HuH-7 (cell line): ENCODE measurements at regions not wholly inside any gene's neighbourhood (a gene's known extent, or its start where the extent isn't known, plus 50 kb on each side); places are given as distances from the start of the nearest gene placed in this dataset.
"Not testable (repeated sequence)": the region's sequence is repeated elsewhere in the genome, so short reads cannot be mapped to it uniquely, and the experiment has no call there.

Source experiments
- DNase-seq: peaks from one replicate; pipeline ENCODE4 v3.0.0; 2011; ENCODE audit warnings: low spot score

DNA sequence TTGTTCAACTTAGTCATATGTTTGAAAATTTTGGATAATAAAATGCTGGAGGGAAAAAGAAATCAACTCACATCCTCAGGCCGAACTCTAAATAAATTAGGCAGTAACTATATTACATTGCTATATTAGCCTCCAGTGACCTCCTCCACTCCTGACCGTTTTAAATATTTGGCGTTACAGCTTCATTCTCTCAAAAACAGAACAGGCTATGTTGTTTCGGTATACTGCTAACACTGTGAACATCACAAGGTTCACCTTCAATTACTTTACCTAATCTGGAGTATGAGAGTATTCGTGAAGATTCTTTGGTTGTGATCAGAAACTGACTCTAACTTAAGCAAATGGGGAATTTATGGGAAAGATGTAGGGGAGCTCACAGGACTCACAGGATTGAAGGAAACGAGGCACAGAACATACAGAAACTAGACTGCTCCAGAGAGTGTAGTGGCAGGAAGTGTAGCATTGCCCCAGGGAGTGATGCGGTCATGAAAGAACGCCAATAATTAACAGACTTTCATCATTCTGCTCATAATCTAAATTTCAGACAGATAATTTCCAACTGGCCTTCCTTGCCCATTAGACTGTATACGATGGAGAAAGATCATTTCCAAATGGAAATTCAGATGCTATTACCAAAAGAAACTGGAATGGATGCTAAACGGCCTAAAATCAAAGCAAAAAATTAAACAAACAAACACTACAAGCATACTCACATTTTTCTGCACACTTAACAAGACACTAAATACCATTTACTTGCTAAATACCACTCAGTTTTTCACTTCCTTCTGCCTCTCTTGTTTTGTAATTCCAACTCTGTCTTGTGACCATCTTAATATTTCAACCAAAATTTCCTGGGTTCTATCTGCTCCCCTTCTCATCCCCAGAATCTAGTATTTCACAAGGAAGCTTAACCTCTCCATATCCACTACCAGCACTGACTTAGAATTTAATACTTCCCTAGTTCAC, 110.1 kb upstream of the LPAR1 start:
- no peak for DNase-seq

DNA sequence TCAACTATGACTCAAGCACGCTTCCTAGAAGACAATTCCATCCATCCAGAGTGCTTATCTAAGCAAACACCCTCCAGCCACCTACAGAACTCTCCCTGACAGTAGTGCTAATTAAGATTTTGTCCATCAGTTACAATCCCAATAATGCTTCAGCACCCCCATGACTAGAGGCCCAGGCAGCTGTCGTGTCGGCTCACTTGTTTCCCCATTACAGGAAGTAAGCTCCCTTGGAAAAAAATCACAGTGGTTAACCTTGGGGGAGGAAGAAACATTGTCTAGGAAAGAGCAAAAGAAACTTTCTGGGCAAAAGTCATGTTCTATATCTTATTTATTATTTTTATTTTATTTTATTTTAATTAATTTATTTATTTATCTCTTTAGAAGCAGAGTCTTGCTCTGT, 108.8 kb upstream of the LPAR1 start:
- no peak for DNase-seq

DNA sequence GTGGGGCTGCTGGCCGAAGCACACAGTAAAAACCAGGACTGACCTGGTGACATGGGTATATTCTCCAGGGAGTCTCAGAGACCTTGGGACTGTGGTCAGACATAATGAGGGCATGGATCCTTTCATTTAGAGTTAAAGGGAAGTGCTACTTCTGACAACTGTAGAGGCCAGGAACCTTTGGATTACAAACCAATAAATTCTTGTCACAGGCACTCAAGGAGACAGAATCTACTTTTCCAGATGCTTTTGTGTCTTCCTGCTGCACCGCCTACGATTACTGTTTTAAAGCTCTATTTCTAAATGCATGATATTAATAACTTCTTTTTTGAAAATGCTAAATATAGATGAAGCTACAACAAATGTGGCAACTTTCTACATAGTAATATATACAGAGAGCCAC, 106.5 kb upstream of the LPAR1 start:
- no peak for DNase-seq

DNA sequence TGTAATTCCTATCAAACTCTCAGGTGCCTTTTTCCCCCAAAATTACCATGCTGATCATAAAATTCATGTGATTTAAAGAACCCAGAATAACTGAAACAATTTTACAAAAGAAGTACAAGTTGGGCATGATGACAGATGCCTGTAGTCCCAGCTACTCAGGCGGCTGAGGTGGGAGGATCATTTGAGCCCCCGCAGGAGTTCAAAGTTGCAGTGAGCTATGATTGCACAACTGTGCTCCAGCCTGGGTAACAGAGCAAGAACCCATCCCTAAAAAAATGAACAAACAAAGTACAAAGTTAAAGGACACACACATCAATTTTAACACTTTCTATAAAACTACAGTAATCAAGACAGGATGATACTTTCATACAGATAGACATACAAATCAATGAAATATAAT, 97.9 kb upstream of the LPAR1 start:
- DNase-seq: no peak

DNA sequence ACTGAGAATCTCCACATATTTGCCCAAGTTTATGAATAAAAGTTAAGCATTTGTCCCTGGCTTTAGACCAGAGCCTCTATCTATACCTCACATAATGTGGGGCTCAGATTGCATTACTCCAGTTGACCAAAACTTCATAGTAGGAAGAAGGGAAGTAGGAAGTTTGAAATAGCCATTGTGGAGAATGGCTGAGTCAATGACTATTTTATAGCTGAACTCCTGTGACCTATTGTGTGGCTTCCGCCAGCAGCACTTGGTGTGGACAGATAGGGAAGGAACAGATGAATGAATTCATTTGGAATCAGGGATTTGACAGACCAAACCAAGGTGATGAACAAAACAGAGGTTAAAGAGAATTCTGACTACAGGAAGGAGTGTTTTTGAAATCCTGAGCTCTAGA, 92.9 kb upstream of the LPAR1 start:
- DNase-seq: no peak

DNA sequence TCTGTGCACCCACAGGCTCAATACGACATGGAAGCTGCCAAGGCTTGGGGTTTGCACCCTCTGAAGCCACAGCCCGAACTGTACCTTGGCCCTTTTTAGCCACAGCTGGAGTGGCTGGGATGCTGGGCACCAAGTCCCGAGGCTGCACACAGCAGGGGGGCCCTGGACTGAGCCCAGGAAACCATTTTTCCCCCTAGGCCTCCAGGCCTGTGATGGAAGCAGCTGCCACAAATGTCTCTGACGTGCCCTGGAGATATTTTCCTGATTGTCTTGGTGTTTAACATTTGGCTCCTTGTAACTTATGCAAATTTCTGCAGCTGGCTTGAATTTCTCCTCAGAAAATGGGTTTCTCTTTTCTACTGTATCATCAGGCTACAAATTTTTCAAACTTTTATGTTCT, 82.3 kb upstream of the LPAR1 start:
- DNase-seq: no peak

DNA sequence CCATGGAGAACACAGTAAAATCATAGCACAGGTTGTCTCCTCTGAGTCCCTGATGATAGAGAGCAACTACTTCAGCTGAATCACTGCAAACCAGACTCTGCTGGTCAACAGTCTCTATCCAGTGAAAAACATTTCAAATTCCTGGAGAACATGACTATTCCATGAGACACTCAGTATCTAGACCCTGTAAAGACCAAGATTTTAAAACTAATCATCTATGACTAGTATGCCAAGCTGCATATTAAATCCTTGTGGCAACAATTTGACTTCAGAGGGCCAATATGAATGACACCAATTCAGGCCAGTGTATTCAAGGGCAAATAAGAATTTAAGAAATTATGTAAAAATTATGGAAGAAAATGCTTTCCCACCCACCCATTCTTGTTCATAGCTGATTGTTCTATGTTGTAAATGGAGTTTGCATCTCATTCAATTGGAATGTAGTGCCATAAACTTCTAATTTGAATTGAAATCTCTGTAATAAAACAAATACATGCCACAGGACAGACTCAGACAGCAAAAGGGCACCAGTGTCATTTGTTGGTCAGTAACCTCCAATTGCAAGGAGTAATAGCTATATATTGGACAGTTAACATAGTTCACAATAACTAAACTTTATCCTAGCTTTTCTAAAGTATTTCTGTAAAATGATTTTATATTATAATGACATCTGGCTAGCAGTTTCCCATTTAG, 80.1 kb upstream of the LPAR1 start:
- DNase-seq: no peak

DNA sequence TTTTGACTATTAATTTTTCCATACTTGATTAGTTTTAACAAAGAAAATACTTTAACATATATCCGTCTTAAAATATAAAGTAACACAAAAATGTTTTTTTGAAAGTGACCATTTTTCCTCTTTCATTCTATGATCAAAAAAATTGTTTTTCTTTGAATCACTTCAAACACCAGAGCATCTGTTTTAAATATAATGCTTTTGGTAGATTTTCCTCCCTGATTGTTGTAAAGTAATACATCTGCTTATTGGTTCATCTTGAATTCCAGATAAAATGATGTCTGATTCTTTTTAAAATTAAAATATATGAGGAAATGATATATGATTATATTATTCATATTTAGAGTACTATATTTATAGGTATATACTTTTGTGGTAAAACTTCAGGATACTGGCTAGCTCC, 76.2 kb upstream of the LPAR1 start:
- no peak for DNase-seq

DNA sequence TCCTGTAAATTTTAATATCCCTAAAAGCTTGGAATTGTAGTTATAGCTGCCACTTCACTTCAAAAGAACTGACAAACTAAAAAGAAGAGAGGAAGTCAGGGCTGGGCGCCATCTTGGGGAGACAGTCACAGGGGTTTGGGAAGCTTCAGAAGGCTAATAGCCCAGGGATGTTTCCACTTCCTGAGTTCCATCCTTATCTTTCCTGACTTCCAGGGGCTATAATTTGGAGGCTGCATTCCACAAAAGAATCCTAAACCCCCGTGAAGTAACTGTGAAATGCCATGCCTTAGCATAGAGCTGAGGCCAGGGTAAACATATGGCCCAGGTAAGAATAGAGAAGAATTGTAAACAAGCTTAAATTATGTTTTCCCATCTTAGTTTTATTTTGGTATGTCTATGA, 75.4 kb upstream of the LPAR1 start:
- DNase-seq: no peak

DNA sequence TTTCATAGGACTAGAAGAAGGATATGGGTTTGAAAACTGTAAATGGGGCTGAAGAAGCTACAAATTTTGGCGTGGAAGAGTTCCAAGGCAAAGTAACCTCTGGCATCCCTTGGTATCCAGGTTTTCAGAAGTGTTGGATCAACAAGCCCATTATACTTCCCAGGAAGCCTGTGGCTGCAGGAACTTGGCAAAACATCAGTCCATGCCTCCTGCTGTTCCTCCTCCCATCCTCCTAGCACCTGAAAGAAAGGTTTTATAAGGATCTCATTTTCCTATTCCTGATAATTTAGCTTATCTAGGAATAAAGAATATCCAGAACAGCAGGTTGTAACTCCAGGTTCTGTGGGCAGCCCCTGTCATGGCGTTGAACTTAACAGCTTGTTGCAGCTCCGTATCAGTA, 72.5 kb upstream of the LPAR1 start:
- DNase-seq: no peak

DNA sequence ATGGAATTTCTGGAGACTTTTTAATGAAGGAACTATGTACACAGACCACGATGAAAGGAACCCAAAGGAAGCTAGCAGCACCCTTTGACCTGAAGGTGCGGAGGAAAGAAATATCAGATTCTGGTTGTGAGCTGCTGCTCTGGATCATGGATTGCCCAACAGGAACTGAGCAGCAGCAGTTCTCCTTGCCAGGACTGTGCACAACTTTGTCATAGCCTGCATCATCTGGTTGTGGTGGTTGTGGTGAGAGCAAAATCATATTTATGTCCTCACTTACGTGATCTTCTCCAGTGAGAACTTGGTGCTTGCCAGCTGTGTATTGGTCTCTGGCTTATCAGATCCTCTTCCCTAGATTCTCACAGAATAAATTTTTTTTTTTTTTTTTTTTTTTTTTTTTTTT, 70.7 kb upstream of the LPAR1 start:
- no peak for DNase-seq

DNA sequence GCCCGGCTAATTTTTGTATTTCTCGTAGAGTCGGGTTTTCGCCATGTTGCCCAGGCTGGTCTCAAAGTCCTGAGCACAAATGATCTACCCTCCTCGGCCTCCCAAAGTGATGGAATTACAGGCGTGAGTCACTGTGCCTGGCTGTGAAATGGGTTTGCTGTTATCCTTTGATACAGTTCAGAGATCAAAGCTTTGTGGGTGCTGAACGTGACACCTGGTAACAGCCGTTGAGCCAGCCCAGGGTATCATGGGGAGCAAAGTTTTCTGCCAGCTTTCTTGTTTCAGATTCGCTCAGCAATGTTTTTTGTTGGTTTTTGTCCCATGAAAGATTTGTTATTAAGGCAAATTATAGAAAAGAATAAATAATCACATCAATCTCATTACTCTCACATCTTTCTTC, 68.9 kb upstream of the LPAR1 start:
- no peak for DNase-seq

DNA sequence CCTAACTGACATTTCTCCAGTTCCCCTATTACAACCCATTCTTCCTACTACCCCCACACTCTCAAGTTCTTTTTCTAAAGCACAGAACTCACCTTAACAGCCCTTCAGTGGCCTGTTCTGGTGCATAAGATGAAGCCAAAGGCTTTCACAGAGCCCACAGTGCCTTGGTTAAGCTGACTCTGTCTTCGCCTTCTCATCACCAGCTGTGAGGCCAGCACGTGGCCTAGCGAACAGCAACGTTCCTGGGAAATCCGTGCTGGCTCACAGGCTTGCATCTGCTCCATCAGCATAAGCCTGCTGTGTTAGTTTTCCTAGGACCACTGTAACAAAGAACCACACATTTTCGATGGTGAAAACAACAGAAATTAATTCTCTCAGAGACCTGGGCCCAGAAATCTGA, 67.9 kb upstream of the LPAR1 start:
- DNase-seq: no peak

DNA sequence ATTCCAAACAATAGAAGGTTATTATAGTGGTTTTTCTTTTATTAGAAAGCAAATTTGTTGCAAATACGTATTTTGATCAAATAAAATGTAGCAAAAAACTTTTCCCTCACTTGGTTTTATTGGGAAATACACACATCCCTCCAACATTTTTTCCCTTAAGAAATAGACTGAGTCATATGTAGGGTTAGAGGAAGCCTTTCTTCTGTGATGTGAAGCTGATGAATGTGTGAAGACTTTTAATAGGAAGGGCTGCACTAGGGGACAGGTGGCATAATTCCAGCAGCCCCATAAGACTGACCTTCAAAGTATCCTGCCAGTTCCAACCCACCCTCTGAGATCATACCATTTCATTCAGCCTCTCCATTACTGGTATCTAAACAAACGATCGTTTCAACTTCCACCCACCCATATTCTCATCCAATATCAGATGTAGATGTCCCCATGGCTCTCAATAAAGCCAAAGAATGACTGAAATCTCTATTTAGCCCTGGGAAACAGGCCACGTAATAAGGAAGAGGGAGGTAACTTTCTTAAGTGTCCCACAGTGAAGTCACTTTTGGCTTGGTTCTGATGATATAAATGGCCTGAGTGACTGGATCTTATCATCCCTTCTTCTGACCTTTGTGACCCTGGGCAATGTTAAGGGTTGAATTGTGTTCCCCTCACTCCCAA, 64.7 kb upstream of the LPAR1 start:
- DNase-seq: no peak

DNA sequence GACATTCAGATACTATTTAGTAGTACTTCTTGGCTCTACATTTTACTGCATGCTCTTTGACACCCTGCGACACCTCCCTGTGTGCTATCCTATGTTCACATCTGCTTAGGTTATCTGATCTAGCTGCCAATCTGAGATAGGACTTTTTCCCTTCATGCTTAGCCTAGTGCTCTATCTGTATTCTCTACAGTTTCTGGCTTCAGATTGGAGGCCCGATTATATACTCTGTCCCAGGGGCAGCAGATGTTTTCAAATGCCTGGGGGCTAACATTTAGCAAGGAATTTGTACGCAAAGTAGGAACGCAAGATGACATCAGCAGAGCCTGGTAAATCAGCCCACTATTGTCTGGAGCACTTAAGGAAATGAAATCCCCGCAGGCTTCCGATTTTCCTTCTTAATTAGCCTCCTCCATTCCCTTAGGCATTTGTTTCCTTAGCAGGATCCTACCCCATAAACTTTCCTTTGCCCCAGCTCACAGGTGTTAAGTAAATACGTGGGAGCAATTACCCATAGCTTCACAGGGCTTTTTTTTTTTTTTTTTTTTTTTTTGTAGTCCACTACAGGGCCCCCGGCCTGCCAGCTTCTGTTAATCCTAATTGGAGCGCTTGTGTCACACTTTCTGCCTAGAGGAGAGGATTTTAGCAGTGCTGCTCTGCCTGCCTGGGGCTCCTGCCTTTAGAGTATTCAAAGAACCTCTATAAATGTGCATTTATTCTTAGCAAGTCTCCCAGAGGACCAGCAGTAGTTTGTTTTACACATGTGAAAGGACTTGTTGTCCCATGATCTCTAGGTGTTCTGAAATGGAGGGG, 61.1 kb upstream of the LPAR1 start:
- DNase-seq: no peak

DNA sequence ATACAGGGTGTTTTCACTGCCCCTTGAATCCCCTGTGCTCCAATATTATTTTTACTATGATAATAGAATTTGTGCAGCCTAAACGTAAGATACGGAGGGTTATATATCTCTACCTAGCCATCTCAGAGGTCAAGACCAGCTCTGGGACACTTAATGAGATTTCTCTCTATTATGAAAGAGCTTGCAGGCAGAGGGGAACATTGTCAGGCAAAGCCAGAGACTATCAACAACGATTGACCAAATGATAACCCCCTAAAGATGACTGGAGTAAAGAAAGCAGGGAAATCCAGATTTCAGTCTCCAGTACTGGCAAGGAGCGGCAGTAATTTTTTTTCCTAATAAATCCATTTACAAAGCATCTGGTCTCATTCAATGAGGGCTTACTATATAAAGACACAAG, 59.8 kb upstream of the LPAR1 start:
- no peak for DNase-seq

DNA sequence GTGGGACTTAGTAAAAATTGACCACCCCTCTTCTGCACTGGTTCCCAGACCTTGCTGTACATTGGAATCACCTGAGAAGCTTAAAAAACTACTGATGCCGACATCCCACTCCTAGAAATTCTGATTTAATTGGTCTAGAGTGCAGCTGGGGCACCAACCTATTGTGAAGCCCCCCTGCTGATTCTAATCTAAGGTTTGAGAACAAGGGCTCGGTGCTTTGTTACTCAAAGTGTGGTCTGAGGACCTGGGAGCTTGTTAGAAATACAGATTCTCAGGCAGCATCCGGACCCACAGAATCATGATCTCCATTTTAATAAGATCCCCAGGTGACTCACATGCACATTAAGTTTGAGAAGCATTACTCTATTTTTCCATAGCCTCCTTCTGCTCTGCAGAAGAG, 57.8 kb upstream of the LPAR1 start:
- no peak for DNase-seq

DNA sequence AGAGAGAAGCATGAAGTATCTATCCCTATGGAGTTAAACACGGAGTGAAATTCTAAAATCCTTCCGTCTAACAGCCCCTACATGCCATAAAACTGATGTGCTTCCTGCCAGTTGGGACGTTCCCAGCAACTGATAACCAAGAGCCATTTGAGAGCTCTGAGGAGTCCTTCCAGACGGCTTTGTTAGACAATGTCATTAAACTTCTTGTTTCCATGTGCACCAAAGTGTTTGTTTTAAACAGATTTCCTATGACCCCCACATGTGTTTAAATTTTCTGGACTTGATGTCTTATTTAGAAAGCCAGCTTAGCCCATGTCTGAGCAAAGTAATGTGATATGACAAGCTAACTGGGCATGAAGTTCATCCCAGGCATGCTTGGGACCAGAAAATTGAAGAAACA, 57.2 kb upstream of the LPAR1 start:
- DNase-seq: no peak

DNA sequence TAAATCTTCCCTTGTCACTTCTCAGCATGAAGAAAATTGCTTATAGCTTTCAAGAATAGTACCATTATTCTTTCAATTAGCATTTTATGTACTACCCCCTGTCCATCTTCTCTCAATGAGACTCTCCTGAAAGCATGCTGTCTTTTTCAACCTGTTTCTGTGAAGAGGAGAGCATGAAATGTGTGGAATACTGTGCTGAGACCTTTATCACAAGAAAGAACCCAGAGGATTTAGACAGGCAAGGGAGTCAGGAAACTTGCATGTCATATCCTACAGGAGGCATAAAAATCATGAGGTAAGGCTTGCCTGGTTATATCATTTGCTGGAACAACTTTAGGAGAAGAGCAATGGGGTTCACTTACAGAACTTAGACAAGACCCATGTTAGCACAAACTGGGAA, 56.7 kb upstream of the LPAR1 start:
- DNase-seq: no peak

DNA sequence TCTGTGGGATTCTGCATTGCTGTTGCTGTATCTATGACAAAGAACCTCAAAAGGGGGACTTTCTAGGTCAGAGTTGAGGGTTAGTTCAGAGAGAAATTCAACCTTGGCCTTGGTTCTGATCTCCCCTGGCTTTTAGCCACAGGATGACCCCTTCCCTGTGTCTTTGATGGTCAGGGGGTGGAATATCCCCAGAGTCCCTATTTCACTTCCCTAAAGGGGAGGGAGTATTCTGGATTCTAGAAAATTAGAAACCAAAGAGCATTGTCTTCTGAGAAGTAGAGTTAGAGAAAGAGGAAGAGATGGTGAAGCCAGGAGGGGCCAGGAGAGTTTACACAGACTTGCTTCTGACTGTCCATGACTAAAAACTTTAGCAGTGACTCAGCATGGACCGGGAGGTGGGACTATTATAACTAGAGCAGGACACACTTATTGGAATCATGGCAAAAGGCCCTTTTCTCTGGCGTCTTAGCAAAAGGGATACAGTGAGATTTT, 56.2 kb upstream of the LPAR1 start:
- no peak for DNase-seq

DNA sequence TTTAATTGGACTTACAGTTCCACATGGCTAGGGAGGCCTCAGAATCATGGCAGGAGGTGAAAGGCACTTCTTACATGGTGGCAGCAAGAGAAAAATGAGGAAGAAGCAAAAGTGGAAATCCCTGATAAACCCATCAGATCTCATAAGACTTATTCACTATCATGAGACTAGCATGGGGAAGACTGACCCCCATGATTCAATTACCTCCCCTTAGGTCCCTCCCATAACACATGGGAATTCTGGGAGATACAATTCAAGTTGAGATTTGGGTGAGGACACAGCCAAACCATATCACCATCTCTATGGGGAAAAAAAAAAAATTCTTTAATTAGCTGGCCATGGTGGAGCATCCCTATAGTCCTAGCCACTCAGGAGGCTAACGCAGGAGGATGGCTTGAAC, 53.9 kb upstream of the LPAR1 start:
- DNase-seq: not testable (repeated sequence)
